CD14-positive monocyte (primary cell): ENCODE measurements at regions not wholly inside any gene's neighbourhood (a gene's known extent, or its start where the extent isn't known, plus 50 kb on each side); places are given as distances from the start of the nearest gene placed in this dataset.

Experiments used
- DNase-seq, 3 donors: peaks; one replicate each; pipeline ENCODE4 v3.0.0-alpha.2; 2011 to 2022
- H2AFZ ChIP-seq: 2 replicates; pipeline ENCODE4 v1.6.0; 2012; ENCODE audit warnings: mild to moderate bottlenecking, low read depth, low read length, inconsistent platforms; ENCODE audit not compliant: insufficient read depth, poor library complexity, severe bottlenecking
- H3K27ac ChIP-seq, 2 donors: 1 replicate in 1 of 2; 2 replicates in 1 of 2; pipeline ENCODE4 v1.5.1; 2012 to 2013; ENCODE audit warnings: low read length in 2 of 2, control low read depth in 1 of 2, inconsistent platforms in 1 of 2, low read depth in 1 of 2, mild to moderate bottlenecking in 1 of 2
- H3K27me3 ChIP-seq, 2 donors: one replicate each; pipeline versions ENCODE4 v1.6.0 to v1.6.1; 2011 to 2013; ENCODE audit warnings: low read length in 2 of 2; ENCODE audit not compliant: control insufficient read depth in 2 of 2, insufficient read depth in 2 of 2
- H3K36me3 ChIP-seq, 2 donors: replicated peaks in 1 of 2; 1 replicate in 1 of 2; 2 replicates in 1 of 2; pipeline versions ENCODE4 v1.5.1 to v1.6.1; 2012 to 2013; ENCODE audit warnings: low read length in 2 of 2, control low read depth in 1 of 2, inconsistent platforms in 1 of 2, mild to moderate bottlenecking in 1 of 2; ENCODE audit not compliant: insufficient read depth in 2 of 2, control insufficient read depth in 1 of 2
- H3K4me1 ChIP-seq, 2 donors: 1 replicate in 1 of 2; 2 replicates in 1 of 2; pipeline versions ENCODE4 v1.5.1 to v1.6.1; 2012 to 2013; ENCODE audit warnings: low read length in 2 of 2, control low read depth in 1 of 2, inconsistent platforms in 1 of 2, mild to moderate bottlenecking in 1 of 2, moderate library complexity in 1 of 2; ENCODE audit not compliant: insufficient read depth in 2 of 2, control insufficient read depth in 1 of 2
- H3K4me2 ChIP-seq: replicated peaks from 2 replicates; pipeline ENCODE3; 2012; ENCODE audit warnings: low read length, moderate library complexity, mild to moderate bottlenecking; ENCODE audit not compliant: poor library complexity, severe bottlenecking; ENCODE audit errors: extremely low read depth
- H3K4me3 ChIP-seq, 3 experiments: fragments of 200-600 bp in 1 of 3; sonication (generic) in 1 of 3; replicated peaks in 1 of 3; 1 replicate in 2 of 3; 2 replicates in 1 of 3; pipeline ENCODE4 v1.5.1; 2011 to 2013; ENCODE audit warnings: low read length in 3 of 3, mild to moderate bottlenecking in 3 of 3, control low read depth in 2 of 3, low read depth in 2 of 3, inconsistent platforms in 1 of 3, moderate library complexity in 1 of 3
- H3K79me2 ChIP-seq: 2 replicates; pipeline ENCODE4 v1.6.0; 2012; ENCODE audit warnings: mild to moderate bottlenecking, control low read depth, inconsistent platforms, low read length, moderate library complexity; ENCODE audit not compliant: insufficient read depth
- H3K9ac ChIP-seq: 2 replicates; pipeline ENCODE4 v1.6.0; 2017; ENCODE audit warnings: low read length, mild to moderate bottlenecking; ENCODE audit not compliant: insufficient read depth, poor library complexity, severe bottlenecking
- H3K9me3 ChIP-seq, 2 donors: replicated peaks in 1 of 2; 1 replicate in 1 of 2; 2 replicates in 1 of 2; pipeline versions ENCODE4 v1.5.1 to v1.6.1; 2012 to 2013; ENCODE audit warnings: low read length in 2 of 2, control low read depth in 1 of 2; ENCODE audit not compliant: control insufficient read depth in 1 of 2, insufficient read depth in 1 of 2
- H4K20me1 ChIP-seq: 2 replicates; pipeline ENCODE4 v1.6.0; 2012; ENCODE audit warnings: mild to moderate bottlenecking, low read length, control low read depth, moderate library complexity; ENCODE audit not compliant: insufficient read depth
- H3K27ac Mint-ChIP-seq, 7 donors: one replicate each; pipeline ENCODE4 v1.8.0; 2020; ENCODE audit warnings: mild to moderate bottlenecking in 7 of 7, mixed read lengths in 7 of 7, moderate library complexity in 6 of 7, inconsistent platforms in 2 of 7
- H3K27me3 Mint-ChIP-seq, 3 donors: one replicate each; pipeline ENCODE4 v1.8.0; 2021 to 2022; ENCODE audit warnings: low read depth in 3 of 3, mild to moderate bottlenecking in 3 of 3, mixed read lengths in 3 of 3, moderate library complexity in 3 of 3, inconsistent platforms in 1 of 3
- H3K36me3 Mint-ChIP-seq, 2 donors: one replicate each; pipeline ENCODE4 v1.8.0; 2020; ENCODE audit warnings: mixed read lengths in 2 of 2, inconsistent platforms in 1 of 2, mild to moderate bottlenecking in 1 of 2
- H3K4me1 Mint-ChIP-seq: one replicate; pipeline ENCODE4 v1.8.0; 2020; ENCODE audit warnings: mild to moderate bottlenecking, mixed read lengths
- H3K4me3 Mint-ChIP-seq, 2 donors: one replicate each; pipeline ENCODE4 v1.8.0; 2020; ENCODE audit warnings: mild to moderate bottlenecking in 2 of 2, mixed read lengths in 2 of 2, moderate library complexity in 1 of 2
- H3K9me3 Mint-ChIP-seq, 7 donors: one replicate each; pipeline ENCODE4 v1.8.0; 2020 to 2022; ENCODE audit warnings: mixed read lengths in 7 of 7, mild to moderate bottlenecking in 6 of 7, moderate library complexity in 6 of 7, inconsistent platforms in 2 of 7
- WGBS: methylation state at CpG from one replicate; pipeline ENCODE4 v1.1.5; 2013; ENCODE audit warnings: missing lambda C conversion rate; ENCODE audit not compliant: insufficient coverage; 5-methylcytosine and 5-hydroxymethylcytosine counted together
- intact Hi-C, 2 donors: fragments of 100-400 bp; cut with micrococcal nuclease; formaldehyde crosslinking; loops; one replicate each; pipeline versions ENCODE4 v1.15.0 to v1.15.1; 2023
- TF ChIP-seq, protein P1 (sequence below): fragments of 200-600 bp; IDR thresholded peaks from one replicate; pipeline ENCODE4 v1.8.0; 2022; ENCODE audit warnings: antibody characterized with exemption, mild to moderate bottlenecking

GRCh38 chr4:162347156-162347841 is 183.5 kb upstream of the FSTL5 start:
- no peak for DNase-seq
- Histone ChIP-seq H3K4me2 (no peak overlapping the region), H3K4me3 (no peak overlapping the region), H3K9me3 (no peaks in the 10 kb centered on the region), H3K9ac (no peak overlapping the region), H3K36me3 (no peaks in the 10 kb centered on the region), H3K27ac (no peak overlapping the region), H3K27me3 (no peaks in the 10 kb centered on the region), H3K4me1 (no peaks in the 10 kb centered on the region), H3K79me2 (no peaks in the 10 kb centered on the region), H2AFZ (no peak overlapping the region), H4K20me1 (no peaks in the 10 kb centered on the region)
- no peaks in the 10 kb centered on the region for H3K36me3 Mint-ChIP-seq
- H3K4me3 Mint-ChIP-seq: no peak overlapping the region
- peaks cover 0 to 7% (median 0%) of the 10 kb centered on the region in 7 donors for H3K9me3 Mint-ChIP-seq
- H3K4me1 Mint-ChIP-seq: no peaks in the 10 kb centered on the region
- no CpG with 5 or more reads among the region's 2 CpGs for WGBS
- intact Hi-C loops: no loop called here
- no peak overlapping the region for H3K27ac Mint-ChIP-seq
- TF ChIP-seq, protein P1, sequence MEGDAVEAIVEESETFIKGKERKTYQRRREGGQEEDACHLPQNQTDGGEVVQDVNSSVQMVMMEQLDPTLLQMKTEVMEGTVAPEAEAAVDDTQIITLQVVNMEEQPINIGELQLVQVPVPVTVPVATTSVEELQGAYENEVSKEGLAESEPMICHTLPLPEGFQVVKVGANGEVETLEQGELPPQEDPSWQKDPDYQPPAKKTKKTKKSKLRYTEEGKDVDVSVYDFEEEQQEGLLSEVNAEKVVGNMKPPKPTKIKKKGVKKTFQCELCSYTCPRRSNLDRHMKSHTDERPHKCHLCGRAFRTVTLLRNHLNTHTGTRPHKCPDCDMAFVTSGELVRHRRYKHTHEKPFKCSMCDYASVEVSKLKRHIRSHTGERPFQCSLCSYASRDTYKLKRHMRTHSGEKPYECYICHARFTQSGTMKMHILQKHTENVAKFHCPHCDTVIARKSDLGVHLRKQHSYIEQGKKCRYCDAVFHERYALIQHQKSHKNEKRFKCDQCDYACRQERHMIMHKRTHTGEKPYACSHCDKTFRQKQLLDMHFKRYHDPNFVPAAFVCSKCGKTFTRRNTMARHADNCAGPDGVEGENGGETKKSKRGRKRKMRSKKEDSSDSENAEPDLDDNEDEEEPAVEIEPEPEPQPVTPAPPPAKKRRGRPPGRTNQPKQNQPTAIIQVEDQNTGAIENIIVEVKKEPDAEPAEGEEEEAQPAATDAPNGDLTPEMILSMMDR: no peak
- no peaks in the 10 kb centered on the region for H3K27me3 Mint-ChIP-seq

GRCh38 chr4:162343967-162344366 is 180.2 kb upstream of the FSTL5 start:
- Histone ChIP-seq H3K27ac (no peak overlapping the region), H3K36me3 (no peaks in the 10 kb centered on the region), H3K4me2 (no peak overlapping the region), H2AFZ (no peak overlapping the region), H3K79me2 (no peaks in the 10 kb centered on the region), H3K9me3 (no peaks in the 10 kb centered on the region), H3K4me1 (no peaks in the 10 kb centered on the region), H3K9ac (no peak overlapping the region), H3K4me3 (no peak overlapping the region), H4K20me1 (no peaks in the 10 kb centered on the region), H3K27me3 (no peaks in the 10 kb centered on the region)
- H3K27ac Mint-ChIP-seq: no peak overlapping the region
- no peaks in the 10 kb centered on the region for H3K27me3 Mint-ChIP-seq
- no CpG with 5 or more reads among the region's 1 CpG for WGBS
- H3K36me3 Mint-ChIP-seq: no peaks in the 10 kb centered on the region
- H3K9me3 Mint-ChIP-seq: peaks cover 0 to 7% (median 0%) of the 10 kb centered on the region in 7 donors
- H3K4me1 Mint-ChIP-seq: no peaks in the 10 kb centered on the region
- intact Hi-C loops: no loop called here
- no peak for DNase-seq
- H3K4me3 Mint-ChIP-seq: no peak overlapping the region
- TF ChIP-seq, protein P1: no peak
